NT2/D1 (cell line): ENCODE measurements at regions not wholly inside any gene's neighbourhood (a gene's known extent, or its start where the extent isn't known, plus 50 kb on each side); places are given as distances from the start of the nearest gene placed in this dataset.

Source experiments
- DNase-seq: peaks from one replicate; pipeline ENCODE4 v3.0.0-alpha.2; 2011; ENCODE audit warnings: low read depth, low spot score
- H3K27me3 ChIP-seq: 2 replicates; pipeline ENCODE4 v1.6.0; 2011; ENCODE audit warnings: mild to moderate bottlenecking; ENCODE audit not compliant: insufficient read length, insufficient read depth
- H3K36me3 ChIP-seq: 2 replicates; pipeline ENCODE4 v1.6.1; 2011; ENCODE audit warnings: mild to moderate bottlenecking, low read length, mixed read lengths; ENCODE audit not compliant: insufficient read depth, insufficient read length
- H3K4me1 ChIP-seq: 2 replicates; pipeline ENCODE4 v1.5.1; 2011; ENCODE audit not compliant: insufficient read depth, insufficient read length
- H3K4me3 ChIP-seq: 2 replicates; pipeline ENCODE4 v1.5.1; 2011; ENCODE audit warnings: low read depth; ENCODE audit not compliant: insufficient read length
- H3K9ac ChIP-seq: 2 replicates; pipeline ENCODE4 v1.6.0; 2011; ENCODE audit warnings: low read depth; ENCODE audit not compliant: insufficient read length
- H3K9me3 ChIP-seq: 2 replicates; pipeline ENCODE4 v1.5.1; 2011; ENCODE audit warnings: mild to moderate bottlenecking, low read length; ENCODE audit not compliant: insufficient read depth
- SUZ12 ChIP-seq: IDR thresholded peaks from 2 replicates; pipeline ENCODE4 v1.6.1; 2011; ENCODE audit not compliant: insufficient read length, insufficient read depth; ENCODE audit errors: extremely low read depth
- YY1 ChIP-seq: IDR thresholded peaks from 2 replicates; pipeline ENCODE4 v1.6.1; 2011; ENCODE audit not compliant: insufficient read length, insufficient read depth
- ZNF274 ChIP-seq: IDR thresholded peaks from 2 replicates; pipeline ENCODE4 v1.6.1; 2011; ENCODE audit warnings: mild to moderate bottlenecking, low read depth, low read length

GRCh38 chr17:79341222-79341780 is 266.7 kb downstream of the ENGASE start:
- Histone ChIP-seq H3K4me1 (no peaks in the 10 kb centered on the region), H3K9me3 (no peaks in the 10 kb centered on the region), H3K36me3 (no peaks in the 10 kb centered on the region), H3K9ac (no peak overlapping the region), H3K27me3 (peaks cover 3% of the 10 kb centered on the region), H3K4me3 (no peak overlapping the region)
- TF ChIP-seq ZNF274 (no peak), SUZ12 (no peak), YY1 (no peak)
- no peak for DNase-seq

DNA sequence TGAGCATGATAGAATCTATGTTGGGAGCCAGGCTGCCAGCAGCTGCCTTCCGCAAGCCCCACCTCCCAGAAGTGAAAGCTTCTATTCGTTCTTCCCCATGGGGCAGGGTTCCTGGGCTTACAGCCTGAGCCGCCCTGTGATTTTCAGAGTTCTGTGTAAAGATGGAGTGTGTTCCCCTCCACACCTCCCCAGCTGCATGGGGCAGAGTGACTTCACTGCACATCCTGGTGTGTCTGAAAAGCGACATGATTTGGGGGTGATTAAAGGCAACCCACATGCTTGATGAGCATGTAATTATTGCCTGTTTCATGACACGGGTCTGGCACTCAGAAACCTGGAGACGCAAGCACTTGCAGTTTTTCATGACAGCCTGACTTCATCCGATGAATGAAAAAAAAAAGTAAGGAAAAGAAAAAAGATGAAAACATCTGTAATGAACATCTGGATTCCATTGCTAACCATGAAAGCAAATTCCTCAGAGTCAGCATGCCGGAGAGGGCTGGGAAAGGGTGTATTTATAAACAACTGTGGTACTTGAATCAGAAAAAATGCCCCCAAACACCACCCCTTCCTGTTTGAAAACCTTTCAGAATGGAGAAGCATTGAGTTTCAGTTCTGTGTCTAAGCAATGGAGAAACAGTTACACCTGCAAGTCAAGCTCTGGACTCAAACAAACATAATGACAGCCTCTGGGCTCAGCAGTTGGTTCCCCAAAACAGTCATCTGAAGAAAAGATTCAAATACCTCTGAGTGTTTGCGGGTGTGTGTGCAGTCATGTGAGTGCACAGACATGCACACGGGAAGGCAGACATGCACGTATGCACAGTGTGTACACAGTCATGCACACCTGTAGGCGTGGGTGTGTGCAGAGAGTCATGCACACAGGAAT is 266.0 kb downstream of the ENGASE start:
- peaks cover 3% of the 10 kb centered on the region for H3K27me3 ChIP-seq
- no peak for DNase-seq
- H3K9ac ChIP-seq = no peak overlapping the region
- no peaks in the 10 kb centered on the region for H3K4me1 ChIP-seq
- H3K4me3 ChIP-seq = no peak overlapping the region
- H3K36me3 ChIP-seq = no peaks in the 10 kb centered on the region
- no peaks in the 10 kb centered on the region for H3K9me3 ChIP-seq
- TF ChIP-seq ZNF274 = no peak
- no peak for TF ChIP-seq SUZ12
- TF ChIP-seq YY1 = no peak

DNA sequence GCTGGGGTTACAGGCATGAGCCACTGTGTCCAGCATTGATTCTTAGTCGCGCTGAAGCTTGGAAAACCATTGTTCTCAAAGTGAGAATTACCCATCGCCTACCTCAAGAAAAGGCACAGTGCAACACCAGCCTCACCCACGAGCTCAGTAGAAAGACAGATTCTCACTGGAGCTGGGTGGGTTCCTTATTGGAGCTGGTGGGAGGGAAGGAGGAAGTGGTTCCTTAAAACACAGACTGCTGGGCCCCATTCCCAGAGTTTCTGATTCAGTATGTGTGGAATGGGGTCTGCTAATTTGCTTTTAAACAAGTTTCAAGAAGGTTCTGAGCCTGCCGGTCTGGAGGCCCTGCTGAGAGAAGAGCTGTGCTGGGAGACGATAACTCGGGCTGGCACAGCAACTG is 264.7 kb downstream of the ENGASE start:
- DNase-seq = no peak
- no peak overlapping the region for H3K4me3 ChIP-seq
- H3K36me3 ChIP-seq = no peaks in the 10 kb centered on the region
- TF ChIP-seq SUZ12 (no peak), ZNF274 (no peak), YY1 (no peak)
- no peak overlapping the region for H3K9ac ChIP-seq
- no peaks in the 10 kb centered on the region for H3K9me3 ChIP-seq
- peaks cover 3% of the 10 kb centered on the region for H3K27me3 ChIP-seq
- no peaks in the 10 kb centered on the region for H3K4me1 ChIP-seq

DNA sequence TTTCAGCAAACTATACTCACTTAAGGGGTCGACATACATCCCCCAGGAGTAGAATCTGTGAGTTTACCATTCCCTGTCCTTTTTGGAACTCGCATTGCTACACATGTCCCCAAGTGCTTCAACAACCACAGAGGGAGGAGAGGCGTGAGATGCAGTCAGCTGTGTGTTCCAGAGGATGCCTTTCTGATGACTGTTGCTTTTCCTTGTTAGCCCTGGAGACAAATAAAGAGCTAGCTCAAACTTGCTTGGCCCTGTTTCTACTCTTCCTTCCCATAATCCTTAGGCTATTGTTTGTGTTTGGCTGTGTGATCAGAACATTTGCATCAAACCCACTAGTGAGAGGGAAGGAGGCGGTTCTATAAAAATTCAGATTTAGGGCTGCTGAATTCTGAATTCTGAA is 264.0 kb downstream of the ENGASE start:
- DNase-seq = peak; percentile 20

GRCh38 chr17:79338152-79338551 is 263.5 kb downstream of the ENGASE start:
- H3K9ac ChIP-seq = no peak overlapping the region
- TF ChIP-seq YY1 (no peak), ZNF274 (no peak), SUZ12 (no peak)
- peak; percentile 11 for DNase-seq
- no peak overlapping the region for H3K4me3 ChIP-seq
- H3K4me1 ChIP-seq = no peaks in the 10 kb centered on the region
- peaks cover 3% of the 10 kb centered on the region for H3K27me3 ChIP-seq
- H3K36me3 ChIP-seq = no peaks in the 10 kb centered on the region
- H3K9me3 ChIP-seq = no peaks in the 10 kb centered on the region

More for the DNA sequence above, 264.0 kb downstream of the ENGASE start:
- H3K9me3 ChIP-seq = no peaks in the 10 kb centered on the region
- H3K27me3 ChIP-seq = peaks cover 3% of the 10 kb centered on the region
- no peak overlapping the region for H3K4me3 ChIP-seq
- H3K9ac ChIP-seq = no peak overlapping the region
- H3K4me1 ChIP-seq = no peaks in the 10 kb centered on the region
- TF ChIP-seq SUZ12 (no peak), ZNF274 (no peak), YY1 (no peak)
- no peaks in the 10 kb centered on the region for H3K36me3 ChIP-seq

GRCh38 chr17:79337053-79337452 is 262.4 kb downstream of the ENGASE start:
- no peaks in the 10 kb centered on the region for H3K27me3 ChIP-seq
- no peaks in the 10 kb centered on the region for H3K36me3 ChIP-seq
- H3K9ac ChIP-seq = no peak overlapping the region
- H3K4me3 ChIP-seq = no peak overlapping the region
- no peaks in the 10 kb centered on the region for H3K9me3 ChIP-seq
- TF ChIP-seq SUZ12 (no peak), YY1 (no peak), ZNF274 (no peak)
- no peaks in the 10 kb centered on the region for H3K4me1 ChIP-seq
- DNase-seq = no peak

DNA sequence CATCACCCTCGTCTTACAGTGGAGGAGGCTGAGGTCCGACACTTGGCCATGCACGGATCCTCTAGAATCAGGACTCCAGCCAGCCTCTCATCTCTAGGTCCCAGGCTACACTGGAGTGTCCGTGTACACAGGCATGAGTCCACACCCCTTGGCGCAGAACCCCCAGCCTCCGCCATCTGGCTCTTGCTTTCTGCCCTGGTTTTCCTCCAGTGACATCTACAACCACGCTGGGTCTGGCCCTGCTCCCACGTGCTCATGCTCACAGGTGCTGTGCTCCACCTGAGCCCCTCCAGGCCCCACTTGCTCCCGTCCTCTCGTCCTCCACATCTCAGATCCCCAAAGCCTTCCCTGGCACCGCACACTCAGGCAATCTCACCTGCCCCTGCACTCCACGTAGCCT is 260.8 kb downstream of the ENGASE start:
- peaks cover 9% of the 10 kb centered on the region for H3K4me1 ChIP-seq
- no peak for DNase-seq
- H3K36me3 ChIP-seq = no peaks in the 10 kb centered on the region
- TF ChIP-seq YY1 (no peak), ZNF274 (no peak)
- no peaks in the 10 kb centered on the region for H3K27me3 ChIP-seq
- H3K9ac ChIP-seq = no peak overlapping the region
- H3K9me3 ChIP-seq = no peaks in the 10 kb centered on the region
- no peak overlapping the region for H3K4me3 ChIP-seq
